ENCODE measurements at regions not wholly inside any gene's neighbourhood (a gene's known extent, or its start where the extent isn't known, plus 50 kb on each side); places are given as distances from the start of the nearest gene placed in this dataset.

DNA sequence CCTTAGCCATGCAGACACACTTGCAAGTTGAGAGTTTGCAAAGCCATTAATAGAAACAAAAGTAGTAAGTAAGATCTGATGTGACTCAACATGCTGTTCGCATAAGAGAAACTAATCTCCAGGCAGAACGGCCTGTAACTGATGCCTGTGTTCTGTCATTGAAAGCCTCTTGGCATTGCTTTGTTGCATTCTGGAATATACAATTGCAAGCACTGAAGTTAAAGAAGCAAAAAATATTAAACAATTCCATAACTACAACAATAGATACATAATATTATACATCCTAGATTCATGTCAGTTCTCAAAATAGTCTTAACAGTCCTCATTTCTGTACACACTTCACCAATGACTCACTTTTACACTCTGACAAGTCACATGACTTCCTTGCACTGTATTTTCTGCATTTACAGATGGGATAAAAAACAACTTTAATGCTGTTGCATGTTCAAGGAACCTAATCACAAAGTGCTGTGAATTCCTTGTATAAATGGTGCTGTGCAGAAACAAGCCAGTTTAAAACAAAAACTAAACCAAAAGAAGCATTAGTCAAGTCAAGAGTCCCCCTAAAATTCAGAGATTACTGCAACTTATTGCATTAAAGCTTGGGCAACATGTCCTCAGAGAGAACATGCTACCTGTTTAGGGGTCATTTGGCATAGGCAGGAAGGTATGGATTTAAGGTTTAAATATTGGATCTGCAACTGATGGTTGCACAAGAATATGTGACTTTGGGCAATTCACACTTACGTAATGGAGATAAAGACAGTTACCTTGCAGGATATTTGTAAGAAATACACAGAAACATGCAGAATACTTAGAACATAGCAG, 79.5 kb upstream of the SERP2 start:
- no peak for DNase-seq

DNA sequence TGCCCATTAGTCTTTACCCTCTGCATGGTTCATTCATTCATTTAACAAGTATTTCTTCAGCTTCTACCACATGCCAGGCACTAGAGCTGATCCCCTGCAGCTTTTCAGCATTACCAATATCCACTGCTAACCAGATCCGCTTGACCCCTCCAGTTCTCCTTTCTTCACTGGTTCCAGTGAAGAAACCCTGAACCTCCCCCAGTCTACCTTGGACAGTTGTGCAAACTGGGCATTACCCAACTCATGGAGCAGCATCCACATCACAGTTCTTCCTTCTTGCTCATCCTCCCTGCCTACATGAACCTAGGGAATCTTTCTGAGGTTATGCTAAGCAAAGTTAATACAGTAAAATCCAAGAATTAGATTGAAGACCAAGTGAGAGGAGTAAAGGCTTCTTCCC, 78.7 kb upstream of the SERP2 start:
- no peak for DNase-seq

- DNase-seq, result no peak
Measured at GRCh38 chr13:44296856-44297255, 76.8 kb upstream of the SERP2 start.

- DNase-seq, result no peak
Measured at GRCh38 chr13:44298314-44298713, 75.3 kb upstream of the SERP2 start.

DNA sequence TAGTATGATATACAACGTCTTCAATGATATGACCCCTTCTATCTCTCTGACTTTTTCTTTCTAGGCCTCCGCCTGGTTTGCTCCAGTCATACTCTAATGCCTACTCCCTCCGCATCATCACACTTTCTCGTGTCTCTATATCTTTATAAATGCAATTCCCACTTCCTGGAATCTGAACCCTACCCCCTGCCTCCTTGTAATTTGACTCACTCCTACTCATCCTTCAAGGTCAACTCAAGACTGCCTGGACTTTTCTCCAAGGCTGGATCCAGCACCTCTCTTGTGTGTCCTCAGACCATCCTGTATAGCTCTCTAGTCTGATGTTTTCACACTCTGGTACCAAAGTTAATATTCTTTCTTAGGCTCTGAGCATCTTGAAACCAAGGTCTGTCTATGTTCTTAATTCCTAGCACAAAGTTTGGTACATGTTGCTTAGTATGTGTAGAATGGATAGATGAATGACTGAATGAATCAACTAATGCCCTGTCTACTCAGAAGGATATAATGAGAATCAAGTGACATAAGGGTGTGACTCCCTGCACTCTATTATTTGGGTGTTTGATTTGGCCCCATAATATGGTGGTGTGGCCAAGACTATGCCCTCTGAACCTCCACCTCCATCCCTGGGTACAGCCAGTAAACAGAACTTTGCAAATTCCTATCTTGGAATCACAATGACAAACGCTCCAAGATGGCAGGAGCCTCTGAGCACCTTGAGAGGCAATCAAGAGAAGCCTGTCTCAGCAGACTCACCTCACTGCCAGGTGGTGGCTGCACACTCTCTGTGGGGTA, 74.3 kb upstream of the SERP2 start:
- no peak for DNase-seq

- no peak for DNase-seq
Measured at GRCh38 chr13:44300895-44301638, 72.6 kb upstream of the SERP2 start.

DNA sequence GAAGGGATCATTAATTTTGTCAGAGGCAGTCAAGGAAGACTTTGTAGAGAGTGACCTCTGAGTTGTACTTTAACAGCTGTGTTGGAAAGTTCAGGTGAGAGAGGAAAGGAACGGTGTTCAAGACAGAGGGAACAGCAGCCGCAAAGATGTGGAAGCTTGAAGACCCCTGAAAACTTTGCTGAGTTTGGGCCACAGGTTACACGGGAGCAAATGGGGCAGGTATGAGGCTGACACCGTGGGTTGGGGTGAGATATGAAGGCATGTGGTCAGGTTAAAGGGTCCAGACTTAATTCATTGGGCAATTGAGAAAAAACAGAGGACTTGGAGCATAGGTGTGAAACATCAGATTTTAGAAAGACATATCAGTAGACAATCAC, 72.0 kb upstream of the SERP2 start:
- DNase-seq, result no peak

- DNase-seq, result no peak
Measured at GRCh38 chr13:44302233-44302632, 71.4 kb upstream of the SERP2 start.

- no peak for DNase-seq
Measured at GRCh38 chr13:44302940-44303575, 70.6 kb upstream of the SERP2 start.

DNA sequence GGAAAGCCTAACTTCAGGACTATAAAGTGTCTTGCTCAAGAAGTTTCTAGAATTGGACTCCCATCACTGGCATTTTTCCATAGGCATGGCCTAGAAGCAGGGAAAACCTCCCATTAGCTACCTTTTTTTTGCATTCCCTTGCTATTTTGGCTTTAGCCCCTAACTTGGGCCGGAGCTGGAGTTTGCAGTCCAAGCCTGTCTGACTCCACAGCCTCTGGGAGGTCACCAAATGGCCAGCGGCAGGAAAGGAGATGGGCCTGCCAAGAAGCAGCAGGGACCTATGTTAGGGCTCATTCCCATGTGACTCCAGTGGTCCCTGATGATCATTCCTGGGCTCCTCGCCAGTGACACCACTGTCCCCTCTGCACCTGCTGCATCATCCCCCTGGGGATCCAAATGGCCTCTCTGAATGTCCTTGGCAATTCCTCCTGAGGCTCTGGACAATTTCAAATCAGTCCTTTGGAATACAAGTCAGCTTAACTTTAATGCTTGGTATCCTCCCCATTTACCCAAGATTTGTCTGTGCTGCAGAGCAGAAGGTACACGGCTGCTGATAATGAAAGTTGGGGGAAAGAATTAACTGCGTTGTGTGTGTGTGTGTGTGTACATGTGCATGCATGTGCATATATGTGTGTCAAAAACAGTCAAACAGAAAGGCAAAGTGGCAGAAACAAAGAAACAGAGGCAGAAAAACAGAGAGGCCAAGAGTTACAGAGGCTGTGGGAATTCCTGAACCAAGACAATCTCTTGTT, 69.8 kb upstream of the SERP2 start:
- no peak for DNase-seq

DNA sequence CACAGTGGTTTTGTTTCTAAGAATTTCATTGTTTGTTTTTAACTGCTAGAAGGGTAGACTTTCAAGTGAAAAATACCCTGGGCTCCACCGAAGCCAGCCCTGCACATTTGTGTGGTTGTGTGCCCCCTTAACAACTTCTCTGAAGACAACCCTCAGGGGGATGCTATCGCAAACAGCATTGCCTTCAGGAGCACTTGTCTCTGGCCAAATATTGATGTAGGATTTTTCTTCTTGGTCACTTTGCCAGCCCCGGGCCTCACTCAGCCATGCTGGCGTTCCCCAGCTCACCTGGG, 69.2 kb upstream of the SERP2 start:
- no peak for DNase-seq

DNA sequence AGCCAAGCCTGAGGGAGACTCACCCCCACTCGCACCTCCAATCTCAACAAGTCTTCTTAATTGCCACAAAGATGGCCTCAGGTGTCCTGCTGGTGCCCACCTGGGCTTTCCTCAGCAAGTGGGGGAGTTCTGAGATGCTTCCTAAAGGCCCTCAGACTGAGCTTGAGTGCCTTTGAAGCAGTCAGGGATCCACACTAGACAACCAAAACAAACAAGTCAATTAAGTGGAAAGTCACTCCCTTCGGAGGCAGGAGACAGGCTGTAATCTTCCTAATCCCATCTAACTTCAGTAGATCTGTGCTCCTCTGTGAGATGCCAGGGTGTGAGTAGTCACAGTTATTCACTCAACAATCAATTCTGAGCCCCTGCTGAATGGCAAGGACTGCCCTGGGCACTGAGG, 68.3 kb upstream of the SERP2 start:
- no peak for DNase-seq

- no peak for DNase-seq
Measured at GRCh38 chr13:44305917-44306370, 67.7 kb upstream of the SERP2 start.

- no peak for DNase-seq
Measured at GRCh38 chr13:44306371-44307192, 67.0 kb upstream of the SERP2 start.

DNA sequence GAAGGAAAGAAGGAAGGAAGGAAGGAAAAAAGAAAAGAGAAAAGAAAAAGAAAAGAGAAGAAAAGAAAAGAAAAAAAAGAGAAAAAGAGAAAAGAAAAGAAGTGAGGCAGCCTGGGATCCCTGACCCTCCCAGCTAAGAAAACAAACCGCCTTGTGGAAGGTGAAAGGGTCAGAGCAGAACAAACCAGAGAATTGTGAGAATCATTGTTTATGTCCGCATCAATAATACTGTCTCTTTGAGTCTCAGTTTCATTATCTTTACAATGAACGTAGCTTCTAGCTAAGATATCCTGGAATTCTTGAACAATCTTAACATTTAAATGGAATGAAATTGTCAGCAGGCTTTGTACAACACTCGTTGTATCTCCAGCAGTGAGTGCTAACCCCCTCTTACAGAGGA, 66.4 kb upstream of the SERP2 start:
- DNase-seq, result no peak

DNA sequence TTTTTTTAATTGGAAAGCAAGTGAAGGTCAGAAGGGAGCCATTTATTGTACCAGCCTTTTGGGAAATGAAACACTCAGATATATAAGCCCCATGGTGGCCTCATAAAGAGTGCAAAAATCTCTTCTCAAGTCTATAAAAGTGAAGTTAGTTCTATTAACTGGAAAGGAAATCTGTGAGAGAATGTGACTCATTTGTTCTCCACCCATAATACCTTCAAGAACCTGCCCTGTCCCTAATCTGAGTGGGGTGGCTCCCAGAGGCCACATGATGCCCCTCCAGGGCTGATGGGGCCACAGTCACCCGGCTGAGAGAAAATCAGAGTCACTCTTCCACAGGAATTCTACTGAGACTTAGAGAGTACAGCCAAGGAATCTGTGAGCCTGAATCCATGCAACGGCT, 65.8 kb upstream of the SERP2 start:
- DNase-seq, result no peak

GRCh38 chr13:44308352-44308751, 65.3 kb upstream of the SERP2 start:
- DNase-seq, result no peak

- DNase-seq, result no peak
Measured at GRCh38 chr13:44309794-44310757, 63.5 kb upstream of the SERP2 start.

- DNase-seq, result no peak
Measured at GRCh38 chr13:44311011-44311780, 62.4 kb upstream of the SERP2 start.

- DNase-seq, result no peak
Measured at GRCh38 chr13:44312131-44312530, 61.5 kb upstream of the SERP2 start.
